GM20431 (cell line): ENCODE measurements at regions not wholly inside any gene's neighbourhood (a gene's known extent, or its start where the extent isn't known, plus 50 kb on each side); places are given as distances from the start of the nearest gene placed in this dataset.
"Not testable (repeated sequence)": the region's sequence is repeated elsewhere in the genome, so short reads cannot be mapped to it uniquely, and the experiment has no call there.

Experiments used
- in situ Hi-C: fragments of 300-500 bp; cut with MseI, MboI; formaldehyde crosslinking; loops from one replicate; pipeline ENCODE4 v1.15.0; 2020; ENCODE audit warnings: low sequenced_read_pairs; ENCODE audit not compliant: unreplicated experiment

GRCh38 chr9:108049671-108050494 lies 560.3 kb upstream of the KLF4 start:
- in situ Hi-C loops, result no loop called here

GRCh38 chr9:108049026-108049607 lies 559.5 kb upstream of the KLF4 start:
- in situ Hi-C loops, result no loop called here

- in situ Hi-C loops, result no loop called here
Observed at GRCh38 chr9:108048406-108049025, 558.9 kb upstream of the KLF4 start.

GRCh38 chr9:108047777-108048176 lies 558.2 kb upstream of the KLF4 start:
- in situ Hi-C loops, result not testable (repeated sequence)

GRCh38 chr9:108047264-108047663 lies 557.7 kb upstream of the KLF4 start:
- in situ Hi-C loops, result no loop called here

- in situ Hi-C loops, result no loop called here
Observed at GRCh38 chr9:108045851-108046250, 556.3 kb upstream of the KLF4 start.

- in situ Hi-C loops, result no loop called here
Observed at GRCh38 chr9:108043585-108043984, 554.0 kb upstream of the KLF4 start.

GRCh38 chr9:108041551-108041950 lies 552.0 kb upstream of the KLF4 start:
- in situ Hi-C loops, result no loop called here

GRCh38 chr9:108040783-108041182 lies 551.2 kb upstream of the KLF4 start:
- in situ Hi-C loops, result no loop called here

GRCh38 chr9:108039493-108039892 lies 549.9 kb upstream of the KLF4 start:
- in situ Hi-C loops, result no loop called here

GRCh38 chr9:108039012-108039411 lies 549.4 kb upstream of the KLF4 start:
- in situ Hi-C loops, result no loop called here

GRCh38 chr9:108035487-108035886 lies 545.9 kb upstream of the KLF4 start:
- in situ Hi-C loops, result no loop called here

GRCh38 chr9:108033976-108034964 lies 544.7 kb upstream of the KLF4 start:
- in situ Hi-C loops, result no loop called here

GRCh38 chr9:108032079-108032478 lies 542.5 kb upstream of the KLF4 start:
- in situ Hi-C loops, result not testable (repeated sequence)

- in situ Hi-C loops, result not testable (repeated sequence)
Observed at GRCh38 chr9:108031221-108031620, 541.7 kb upstream of the KLF4 start.

- in situ Hi-C loops, result not testable (repeated sequence)
Observed at GRCh38 chr9:108026718-108027117, 537.1 kb upstream of the KLF4 start.

- in situ Hi-C loops, result no loop called here
Observed at GRCh38 chr9:108024604-108025003, 535.0 kb upstream of the KLF4 start.

- in situ Hi-C loops, result no loop called here
Observed at GRCh38 chr9:108022246-108022935, 532.8 kb upstream of the KLF4 start.

- in situ Hi-C loops, result no loop called here
Observed at GRCh38 chr9:108021096-108021710, 531.6 kb upstream of the KLF4 start.
